HL-60 (cell line): ENCODE measurements at regions not wholly inside any gene's neighbourhood (a gene's known extent, or its start where the extent isn't known, plus 50 kb on each side); places are given as distances from the start of the nearest gene placed in this dataset.

Experiments used
- CTCF ChIP-seq: IDR thresholded peaks from one replicate; pipeline ENCODE4 v1.5.1; 2011; ENCODE audit warnings: low read length, control low read depth, inconsistent platforms; ENCODE audit not compliant: insufficient read depth
- REST ChIP-seq: IDR thresholded peaks from 2 replicates; pipeline ENCODE4 v1.6.1; 2012; ENCODE audit warnings: low read depth; ENCODE audit not compliant: insufficient replicate concordance

GRCh38 chr2:493228-493627, 184.0 kb downstream of the TMEM18 start:
- no peak for TF ChIP-seq CTCF
- no peak for TF ChIP-seq REST
